Activated CD8-positive, alpha-beta memory T cell treated with anti-CD3 and anti-CD28 coated beads for 36 hours (primary cell): ENCODE measurements at regions not wholly inside any gene's neighbourhood (a gene's known extent, or its start where the extent isn't known, plus 50 kb on each side); places are given as distances from the start of the nearest gene placed in this dataset.
"Not testable (repeated sequence)": the region's sequence is repeated elsewhere in the genome, so short reads cannot be mapped to it uniquely, and the experiment has no call there.

Experiments
- CTCF ChIA-PET: fragments of 350-600 bp; sonication (Branson Sonifier 250); formaldehyde crosslinking; loops from one replicate; lab custom pipeline; 2021; ENCODE audit warnings: antibody characterized with exemption; lab: Charles Lee
- POLR2A ChIA-PET: fragments of 350-600 bp; sonication (Branson Sonifier 250); formaldehyde crosslinking; loops from one replicate; lab custom pipeline; 2021; ENCODE audit warnings: antibody characterized with exemption; lab: Charles Lee

GRCh38 chr18:60075477-60075876, 175.7 kb downstream of the PMAIP1 start:
- POLR2A ChIA-PET, result no interaction called here
- CTCF ChIA-PET, result no interaction called here

- POLR2A ChIA-PET, result no interaction called here
- CTCF ChIA-PET, result no interaction called here
Measured at GRCh38 chr18:60070631-60071030, 170.8 kb downstream of the PMAIP1 start.

GRCh38 chr18:60069145-60069544, 169.3 kb downstream of the PMAIP1 start:
- ChIA-PET CTCF (no interaction called here), POLR2A (no interaction called here)

- CTCF ChIA-PET, result no interaction called here
Measured at GRCh38 chr18:60067426-60068210, 167.8 kb downstream of the PMAIP1 start.

GRCh38 chr18:60066219-60066975, 166.6 kb downstream of the PMAIP1 start:
- ChIA-PET POLR2A (no interaction called here), CTCF (no interaction called here)

More at GRCh38 chr18:60067426-60068210, 167.8 kb downstream of the PMAIP1 start:
- POLR2A ChIA-PET, result no interaction called here

GRCh38 chr18:60064271-60064670, 164.5 kb downstream of the PMAIP1 start:
- CTCF ChIA-PET, result no interaction called here
- POLR2A ChIA-PET, result no interaction called here

GRCh38 chr18:60062831-60063230, 163.0 kb downstream of the PMAIP1 start:
- CTCF ChIA-PET, POLR2A ChIA-PET: not testable (repeated sequence)

- ChIA-PET CTCF (no interaction called here), POLR2A (no interaction called here)
Measured at GRCh38 chr18:60062396-60062795, 162.6 kb downstream of the PMAIP1 start.

GRCh38 chr18:60060578-60060977, 160.8 kb downstream of the PMAIP1 start:
- CTCF ChIA-PET, result no interaction called here

GRCh38 chr18:60060026-60060425, 160.2 kb downstream of the PMAIP1 start:
- CTCF ChIA-PET, result no interaction called here
- POLR2A ChIA-PET, result no interaction called here

More at GRCh38 chr18:60060578-60060977, 160.8 kb downstream of the PMAIP1 start:
- POLR2A ChIA-PET, result no interaction called here

- ChIA-PET POLR2A (no interaction called here), CTCF (no interaction called here)
Measured at GRCh38 chr18:60059216-60059615, 159.4 kb downstream of the PMAIP1 start.

GRCh38 chr18:60053747-60054304, 154.0 kb downstream of the PMAIP1 start:
- CTCF ChIA-PET, result no interaction called here
- POLR2A ChIA-PET, result no interaction called here

- POLR2A ChIA-PET, result no interaction called here
- CTCF ChIA-PET, result no interaction called here
Measured at GRCh38 chr18:60050821-60051220, 151.0 kb downstream of the PMAIP1 start.

GRCh38 chr18:60049172-60049571, 149.4 kb downstream of the PMAIP1 start:
- POLR2A ChIA-PET, result no interaction called here
- CTCF ChIA-PET, result no interaction called here

GRCh38 chr18:60047556-60047955, 147.8 kb downstream of the PMAIP1 start:
- ChIA-PET CTCF (no interaction called here), POLR2A (no interaction called here)

GRCh38 chr18:60044290-60045006, 144.7 kb downstream of the PMAIP1 start:
- POLR2A ChIA-PET, result no interaction called here
- CTCF ChIA-PET, result interaction anchor here (0.5 kb wide), 1 partner anchor 109 kb away, joined by 3 read pairs; no protein-coding TSS in a partner anchor

GRCh38 chr18:60040971-60041370, 141.2 kb downstream of the PMAIP1 start:
- ChIA-PET POLR2A (no interaction called here), CTCF (no interaction called here)

GRCh38 chr18:60038731-60039130, 138.9 kb downstream of the PMAIP1 start:
- ChIA-PET CTCF (no interaction called here), POLR2A (no interaction called here)

GRCh38 chr18:60027397-60027796, 127.6 kb downstream of the PMAIP1 start:
- ChIA-PET POLR2A (no interaction called here), CTCF (no interaction called here)

GRCh38 chr18:60024857-60025256, 125.1 kb downstream of the PMAIP1 start:
- ChIA-PET CTCF (no interaction called here), POLR2A (no interaction called here)
